ENCODE measurements at regions not wholly inside any gene's neighbourhood (a gene's known extent, or its start where the extent isn't known, plus 50 kb on each side); places are given as distances from the start of the nearest gene placed in this dataset.

DNA sequence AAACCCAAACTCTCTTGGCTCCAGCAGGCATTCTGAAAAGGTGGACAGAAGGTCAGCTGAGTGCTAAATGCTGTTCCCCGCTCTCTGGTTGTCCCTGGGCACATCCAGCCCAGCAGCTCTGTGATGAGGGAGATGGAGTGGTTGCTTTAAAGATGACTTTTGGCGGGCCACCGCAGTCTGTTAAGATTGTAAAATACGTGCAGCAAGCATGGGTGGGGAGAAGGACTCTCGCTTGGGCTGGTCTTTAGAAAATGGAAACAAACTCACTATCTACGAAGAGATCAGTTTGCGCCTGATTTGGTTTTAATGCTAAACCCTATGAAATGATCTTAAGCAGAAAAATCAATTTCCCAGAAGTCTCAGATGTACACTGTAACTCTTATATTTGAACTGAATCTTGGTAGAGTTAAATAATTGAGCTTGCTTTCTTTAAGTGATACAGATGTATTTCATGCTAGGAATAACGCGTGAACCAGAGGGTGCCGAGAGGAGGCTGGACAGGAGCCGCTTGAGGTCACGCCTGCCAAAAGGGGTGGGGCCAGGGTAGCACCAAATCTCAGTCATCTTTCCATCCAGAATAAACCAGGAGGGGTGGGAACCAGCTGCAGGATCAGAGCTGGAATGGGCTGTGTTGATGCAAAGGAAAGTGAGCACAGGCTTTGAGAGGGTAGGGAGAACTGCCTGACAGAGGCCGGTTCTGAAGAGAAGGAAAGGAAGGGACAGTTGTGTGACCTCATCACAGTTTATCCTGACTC, 170.2 kb upstream of the MKI67 start:
- Histone ChIP-seq H3K27ac (ENCODE audit: low read depth, low read length, poor library complexity, severe bottlenecking) (no peak overlapping the region), H3K27me3 (ENCODE audit: insufficient read depth, low read length) (no peaks in the 10 kb centered on the region), H3K79me2 (ENCODE audit: insufficient read depth, low read length) (no peaks in the 10 kb centered on the region), H3K36me3 (ENCODE audit: insufficient read depth, low read length) (no peaks in the 10 kb centered on the region), H3K4me1 (ENCODE audit: insufficient read depth, low read length, severe bottlenecking) (no peaks in the 10 kb centered on the region), H3F3A (ENCODE audit: insufficient read depth, low read length) (no peaks in the 10 kb centered on the region), H3K4me2 (ENCODE audit: low read length) (no peak overlapping the region), H4K20me1 (ENCODE audit: insufficient read depth, low read length) (no peaks in the 10 kb centered on the region), H3K4me3 (ENCODE audit: low read depth, low read length, poor library complexity, severe bottlenecking) (no peak overlapping the region), H3K9me2 (ENCODE audit: low read depth, low read length) (no peaks in the 10 kb centered on the region), H3K9me3 (ENCODE audit: low read length) (no peaks in the 10 kb centered on the region), H3K9ac (ENCODE audit: low read length) (no peak overlapping the region), H2AFZ (ENCODE audit: low read length) (no peak overlapping the region)
- no peak for TF ChIP-seq EZH2 (IDR thresholded peaks at IDR 0.05; ENCODE audit: borderline replicate concordance, low read length)
- TF ChIP-seq, protein P1, sequence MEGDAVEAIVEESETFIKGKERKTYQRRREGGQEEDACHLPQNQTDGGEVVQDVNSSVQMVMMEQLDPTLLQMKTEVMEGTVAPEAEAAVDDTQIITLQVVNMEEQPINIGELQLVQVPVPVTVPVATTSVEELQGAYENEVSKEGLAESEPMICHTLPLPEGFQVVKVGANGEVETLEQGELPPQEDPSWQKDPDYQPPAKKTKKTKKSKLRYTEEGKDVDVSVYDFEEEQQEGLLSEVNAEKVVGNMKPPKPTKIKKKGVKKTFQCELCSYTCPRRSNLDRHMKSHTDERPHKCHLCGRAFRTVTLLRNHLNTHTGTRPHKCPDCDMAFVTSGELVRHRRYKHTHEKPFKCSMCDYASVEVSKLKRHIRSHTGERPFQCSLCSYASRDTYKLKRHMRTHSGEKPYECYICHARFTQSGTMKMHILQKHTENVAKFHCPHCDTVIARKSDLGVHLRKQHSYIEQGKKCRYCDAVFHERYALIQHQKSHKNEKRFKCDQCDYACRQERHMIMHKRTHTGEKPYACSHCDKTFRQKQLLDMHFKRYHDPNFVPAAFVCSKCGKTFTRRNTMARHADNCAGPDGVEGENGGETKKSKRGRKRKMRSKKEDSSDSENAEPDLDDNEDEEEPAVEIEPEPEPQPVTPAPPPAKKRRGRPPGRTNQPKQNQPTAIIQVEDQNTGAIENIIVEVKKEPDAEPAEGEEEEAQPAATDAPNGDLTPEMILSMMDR (IDR thresholded peaks at IDR 0.05; ENCODE audit: low read length): no peak

DNA sequence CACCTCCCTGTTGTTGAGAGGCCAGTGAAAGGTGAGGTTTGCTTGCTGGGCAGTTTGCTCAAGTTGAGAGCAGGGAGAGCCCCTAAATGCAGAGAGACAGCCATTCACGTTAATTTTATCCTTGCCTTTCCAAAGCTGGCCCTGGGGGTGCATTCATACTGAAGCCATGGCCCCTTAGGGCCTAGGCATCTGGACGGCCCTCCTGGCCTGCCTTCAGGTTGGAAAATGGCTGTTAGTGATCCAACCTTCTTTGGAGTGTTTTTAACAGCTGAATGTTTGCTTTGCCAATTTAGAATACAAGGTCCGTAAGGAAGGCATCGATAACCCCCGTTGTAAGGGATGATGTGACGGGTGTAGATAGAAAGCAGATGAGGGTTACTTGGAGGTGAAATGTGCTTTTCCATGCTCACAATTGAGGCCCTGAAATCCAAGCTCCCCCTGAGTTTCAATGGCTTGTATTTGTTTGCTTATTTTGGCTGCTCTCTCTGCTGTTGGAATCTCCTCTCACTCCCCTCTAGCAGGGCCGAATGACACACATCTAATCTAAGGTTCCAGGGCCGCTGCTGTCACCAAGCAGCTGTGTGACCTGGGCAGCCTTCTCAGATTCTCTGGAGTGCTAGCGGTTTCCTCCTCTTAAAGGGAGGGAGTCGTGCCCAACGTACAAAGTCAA, 171.6 kb upstream of the MKI67 start:
- Histone ChIP-seq H3K27me3 (ENCODE audit: insufficient read depth, low read length) (no peaks in the 10 kb centered on the region), H3K79me2 (ENCODE audit: insufficient read depth, low read length) (no peaks in the 10 kb centered on the region), H3K36me3 (ENCODE audit: insufficient read depth, low read length) (no peaks in the 10 kb centered on the region), H3K9ac (ENCODE audit: low read length) (no peak overlapping the region), H3K27ac (ENCODE audit: low read depth, low read length, poor library complexity, severe bottlenecking) (no peak overlapping the region), H3K9me3 (ENCODE audit: low read length) (no peaks in the 10 kb centered on the region), H4K20me1 (ENCODE audit: insufficient read depth, low read length) (no peaks in the 10 kb centered on the region), H3K4me3 (ENCODE audit: low read depth, low read length, poor library complexity, severe bottlenecking) (no peak overlapping the region), H3K4me2 (ENCODE audit: low read length) (no peak overlapping the region), H3K4me1 (ENCODE audit: insufficient read depth, low read length, severe bottlenecking) (no peaks in the 10 kb centered on the region), H2AFZ (ENCODE audit: low read length) (no peak overlapping the region), H3F3A (ENCODE audit: insufficient read depth, low read length) (no peaks in the 10 kb centered on the region), H3K9me2 (ENCODE audit: low read depth, low read length) (no peaks in the 10 kb centered on the region)
- TF ChIP-seq, protein P1 (IDR thresholded peaks at IDR 0.05; ENCODE audit: low read length): no peak
- no peak for TF ChIP-seq EZH2 (IDR thresholded peaks at IDR 0.05; ENCODE audit: borderline replicate concordance, low read length)

DNA sequence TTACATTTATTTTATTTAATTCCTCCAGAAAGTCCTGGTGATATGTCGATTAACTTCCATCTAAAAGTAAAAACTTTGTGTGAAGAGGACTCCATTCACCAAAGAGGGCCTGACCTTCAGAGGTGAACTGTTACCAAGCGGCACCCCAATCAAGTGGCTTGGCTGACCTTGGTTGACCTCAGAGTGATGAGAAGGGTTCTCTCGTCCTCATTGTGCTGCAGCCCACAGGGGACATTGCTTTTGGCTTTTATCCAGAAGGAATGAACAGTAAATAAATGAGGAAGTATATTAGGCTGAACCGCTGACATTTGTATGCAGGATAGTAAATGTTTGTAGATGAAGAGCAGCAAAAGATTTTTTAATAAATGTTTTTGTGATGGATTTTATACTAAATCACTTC, 172.4 kb upstream of the MKI67 start:
- Histone ChIP-seq H3K79me2 (ENCODE audit: insufficient read depth, low read length) (no peaks in the 10 kb centered on the region), H3K9me2 (ENCODE audit: low read depth, low read length) (no peaks in the 10 kb centered on the region), H2AFZ (ENCODE audit: low read length) (no peak overlapping the region), H3K36me3 (ENCODE audit: insufficient read depth, low read length) (no peaks in the 10 kb centered on the region), H3K4me3 (ENCODE audit: low read depth, low read length, poor library complexity, severe bottlenecking) (no peak overlapping the region), H3K27me3 (ENCODE audit: insufficient read depth, low read length) (no peaks in the 10 kb centered on the region), H3K27ac (ENCODE audit: low read depth, low read length, poor library complexity, severe bottlenecking) (no peak overlapping the region), H3K4me1 (ENCODE audit: insufficient read depth, low read length, severe bottlenecking) (no peaks in the 10 kb centered on the region), H3K9me3 (ENCODE audit: low read length) (no peaks in the 10 kb centered on the region), H3F3A (ENCODE audit: insufficient read depth, low read length) (no peaks in the 10 kb centered on the region), H3K9ac (ENCODE audit: low read length) (no peak overlapping the region), H4K20me1 (ENCODE audit: insufficient read depth, low read length) (no peaks in the 10 kb centered on the region), H3K4me2 (ENCODE audit: low read length) (no peak overlapping the region)
- no peak for TF ChIP-seq EZH2 (IDR thresholded peaks at IDR 0.05; ENCODE audit: borderline replicate concordance, low read length)
- TF ChIP-seq, protein P1 (IDR thresholded peaks at IDR 0.05; ENCODE audit: low read length): no peak
